Hepatocyte (in vitro differentiated cells): ENCODE measurements at regions not wholly inside any gene's neighbourhood (a gene's known extent, or its start where the extent isn't known, plus 50 kb on each side); places are given as distances from the start of the nearest gene placed in this dataset.

Source experiments
- CTCF ChIP-seq: fragments of 200-600 bp; sonication (generic); IDR thresholded peaks from 2 replicates; pipeline ENCODE4 v1.5.1; 2016; ENCODE audit warnings: antibody characterized with exemption, mild to moderate bottlenecking; ENCODE audit not compliant: poor library complexity
- EZH2 ChIP-seq: fragments of 200-600 bp; sonication (generic); IDR thresholded peaks from 2 replicates; pipeline ENCODE4 v1.6.1; 2016; ENCODE audit warnings: antibody characterized with exemption, mild to moderate bottlenecking, borderline replicate concordance

GRCh38 chr3:23672628-23673027 lies 133.1 kb upstream of the UBE2E1 start:
- TF ChIP-seq EZH2, result no peak
- no peak for TF ChIP-seq CTCF
